ENCODE measurements at regions not wholly inside any gene's neighbourhood (a gene's known extent, or its start where the extent isn't known, plus 50 kb on each side); places are given as distances from the start of the nearest gene placed in this dataset.

GRCh38 chr4:84441758-84442377 is 57.2 kb downstream of the NKX6-1 start:
- DNase-seq, result no peak
- H3K9me3 Mint-ChIP-seq, result no peaks in the 10 kb centered on the region
- no peak overlapping the region for H3K14ac ChIP-seq (ENCODE audit: insufficient read depth, low read length)
- H3K18ac ChIP-seq (ENCODE audit: insufficient read length, low read depth, low read length), result no peak overlapping the region
- no peak overlapping the region for H2BK15ac ChIP-seq (ENCODE audit: low read depth, low read length)
- H2BK5ac ChIP-seq (ENCODE audit: insufficient read length, low read length), result no peak overlapping the region
- H3K27me3 ChIP-seq (ENCODE audit: insufficient read depth, low read length), result no peaks in the 10 kb centered on the region
- WGBS (ENCODE audit: extremely low coverage, insufficient read length, low lambda C conversion rate), result no CpG with 5 or more reads among the region's 2 CpGs
- no peak overlapping the region for H2BK12ac ChIP-seq (ENCODE audit: insufficient read length, low read depth, low read length)
- no peak overlapping the region for H3K23ac ChIP-seq (ENCODE audit: insufficient read length, low read depth, low read length)
- H3K4me2 ChIP-seq (ENCODE audit: insufficient read depth, insufficient read length, low read length), result no peak overlapping the region
- no peaks in the 10 kb centered on the region; the same call in 1 of the 2 replicates for H3K27me3 Mint-ChIP-seq (ENCODE audit: low read depth)
- no peak overlapping the region for H4K91ac ChIP-seq (ENCODE audit: insufficient read length, low read depth, low read length)
- H3K4me1 Mint-ChIP-seq, result no peaks in the 10 kb centered on the region; a peak in 1 of 4 replicates
- H3K9ac ChIP-seq (ENCODE audit: extremely low read depth, insufficient read length, low read length), result no peak overlapping the region
- H3K9me3 ChIP-seq (ENCODE audit: control insufficient read depth, low read depth, low read length), result no peaks in the 10 kb centered on the region
- H2BK20ac ChIP-seq (ENCODE audit: low read depth, low read length, poor library complexity, severe bottlenecking), result no peak overlapping the region
- no peaks in the 10 kb centered on the region for H4K20me1 ChIP-seq (ENCODE audit: control insufficient read depth, insufficient read depth, insufficient read length)
- H3K4me3 Mint-ChIP-seq, result no peak overlapping the region
- no peaks in the 10 kb centered on the region for H3K23me2 ChIP-seq (ENCODE audit: insufficient read length, low read depth, low read length, poor library complexity, severe bottlenecking)
- H3K36me3 Mint-ChIP-seq (ENCODE audit: insufficient read depth in 1 of 3, low read depth in 3 of 3), result no peaks in the 10 kb centered on the region
- H3K27ac Mint-ChIP-seq, result no peak overlapping the region
- no peak overlapping the region for H4K8ac ChIP-seq (replicated peaks; ENCODE audit: insufficient read length, low read depth, low read length)
- H3K27ac ChIP-seq (ENCODE audit: insufficient read length, low read depth, low read length), result no peak overlapping the region
- no peak overlapping the region for H2BK120ac ChIP-seq (ENCODE audit: low read depth, low read length, poor library complexity, severe bottlenecking)
- H4K5ac ChIP-seq (ENCODE audit: insufficient read length, low read depth, low read length), result no peak overlapping the region
- no peaks in the 10 kb centered on the region; the same call in 1 of the 2 replicates for H3K4me1 ChIP-seq (ENCODE audit: insufficient read depth, low read length)
- no peaks in the 10 kb centered on the region for H3K79me1 ChIP-seq (ENCODE audit: insufficient read depth, low read depth, low read length, poor library complexity, severe bottlenecking)
- H3K56ac ChIP-seq (ENCODE audit: insufficient read length, low read depth, low read length), result no peak overlapping the region
- no peak for TF ChIP-seq CTCF (conservative IDR thresholded peaks at IDR 0.05)
- no peak overlapping the region for H2AFZ ChIP-seq (ENCODE audit: low read length)
- no peak overlapping the region for H2AK5ac ChIP-seq (ENCODE audit: insufficient read length, low read length)
- H3K4ac ChIP-seq (ENCODE audit: low read depth, low read length), result no peak overlapping the region
- H3K79me2 ChIP-seq (ENCODE audit: insufficient read depth, low read length), result no peaks in the 10 kb centered on the region
- no peak overlapping the region for H3T11ph ChIP-seq (ENCODE audit: low read length)
